ENCODE measurements at regions not wholly inside any gene's neighbourhood (a gene's known extent, or its start where the extent isn't known, plus 50 kb on each side); places are given as distances from the start of the nearest gene placed in this dataset.

DNA sequence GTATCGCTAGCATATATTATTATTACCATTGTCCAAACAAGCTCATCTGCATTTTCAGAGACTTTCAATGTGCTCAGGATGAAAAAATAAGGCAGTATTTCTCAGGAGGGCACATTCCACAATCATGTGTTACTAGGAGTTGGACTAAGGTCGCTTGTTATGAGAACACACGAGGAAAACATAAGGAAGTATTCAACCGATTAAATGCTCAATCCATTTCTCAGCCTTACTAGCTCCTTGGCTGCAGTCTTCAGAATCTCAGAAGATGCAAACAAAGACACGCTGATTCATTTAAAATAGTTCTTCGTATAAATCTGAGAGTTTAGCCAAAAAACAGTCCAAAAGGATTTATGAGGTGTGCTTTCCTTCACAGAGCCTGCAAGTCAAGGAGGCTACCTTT lies 82.0 kb upstream of the JAK1 start:
- no peaks in the 10 kb centered on the region for H4K20me1 ChIP-seq (ENCODE audit: control insufficient read depth, insufficient read depth, low read depth, low read length)

DNA sequence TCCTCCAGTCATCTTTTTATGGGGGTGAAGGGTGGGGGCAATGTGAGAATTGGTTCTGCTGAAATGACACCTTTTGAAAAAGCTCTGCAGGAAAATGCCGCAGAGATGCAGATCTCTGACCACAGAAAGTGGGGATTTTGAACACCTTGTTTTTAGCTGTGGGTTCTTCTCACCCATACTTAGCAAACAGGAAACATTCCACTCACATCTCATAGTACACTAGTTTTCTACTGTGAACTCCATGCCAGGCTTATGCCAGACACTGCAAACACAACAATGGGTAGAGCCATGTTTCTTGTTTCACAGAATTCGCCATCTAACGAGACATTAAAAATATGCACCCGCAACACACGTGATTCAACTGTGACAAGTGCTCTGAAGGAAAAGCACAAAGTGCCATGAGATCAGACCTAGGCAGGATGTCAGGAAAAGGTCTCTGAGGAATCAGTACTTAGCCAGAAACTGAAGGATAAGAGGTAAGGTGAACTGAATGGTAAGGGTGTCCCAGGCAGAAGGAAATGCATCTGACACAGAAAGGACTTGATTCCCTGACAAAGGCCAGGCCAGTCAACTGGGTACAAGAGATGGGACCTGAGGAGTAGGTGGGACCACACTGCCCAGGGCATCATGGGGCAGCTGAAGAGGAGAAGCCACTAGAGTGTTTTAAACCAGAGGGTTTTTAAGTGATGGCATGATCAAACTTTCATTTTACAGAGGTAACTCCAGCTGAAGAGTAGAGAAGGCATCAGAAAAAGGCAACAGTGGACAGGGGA lies 83.8 kb upstream of the JAK1 start:
- no peak overlapping the region for H3K4me2 ChIP-seq (ENCODE audit: low read length)
- H3K4me1 ChIP-seq (ENCODE audit: control insufficient read depth, low read length), result peaks cover 2% of the 10 kb centered on the region; the same call in 1 of the 2 replicates
- no peak for TF ChIP-seq EZH2phosphoT487 (IDR thresholded peaks at IDR 0.05; ENCODE audit: borderline replicate concordance, low read length)
- TF ChIP-seq, protein P1, sequence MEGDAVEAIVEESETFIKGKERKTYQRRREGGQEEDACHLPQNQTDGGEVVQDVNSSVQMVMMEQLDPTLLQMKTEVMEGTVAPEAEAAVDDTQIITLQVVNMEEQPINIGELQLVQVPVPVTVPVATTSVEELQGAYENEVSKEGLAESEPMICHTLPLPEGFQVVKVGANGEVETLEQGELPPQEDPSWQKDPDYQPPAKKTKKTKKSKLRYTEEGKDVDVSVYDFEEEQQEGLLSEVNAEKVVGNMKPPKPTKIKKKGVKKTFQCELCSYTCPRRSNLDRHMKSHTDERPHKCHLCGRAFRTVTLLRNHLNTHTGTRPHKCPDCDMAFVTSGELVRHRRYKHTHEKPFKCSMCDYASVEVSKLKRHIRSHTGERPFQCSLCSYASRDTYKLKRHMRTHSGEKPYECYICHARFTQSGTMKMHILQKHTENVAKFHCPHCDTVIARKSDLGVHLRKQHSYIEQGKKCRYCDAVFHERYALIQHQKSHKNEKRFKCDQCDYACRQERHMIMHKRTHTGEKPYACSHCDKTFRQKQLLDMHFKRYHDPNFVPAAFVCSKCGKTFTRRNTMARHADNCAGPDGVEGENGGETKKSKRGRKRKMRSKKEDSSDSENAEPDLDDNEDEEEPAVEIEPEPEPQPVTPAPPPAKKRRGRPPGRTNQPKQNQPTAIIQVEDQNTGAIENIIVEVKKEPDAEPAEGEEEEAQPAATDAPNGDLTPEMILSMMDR (IDR thresholded peaks at IDR 0.05; ENCODE audit: low read depth, low read length, poor library complexity, severe bottlenecking), result no peak
- H3K27ac ChIP-seq (ENCODE audit: low read depth, low read length), result no peak overlapping the region
- peaks cover 4% of the 10 kb centered on the region for H3K27me3 ChIP-seq (ENCODE audit: control insufficient read depth, low read length)
- no peaks in the 10 kb centered on the region for H3K36me3 ChIP-seq (ENCODE audit: control insufficient read depth, low read length)
- H3K9me2 ChIP-seq (replicated peaks; ENCODE audit: control insufficient read depth, low read length), result no peaks in the 10 kb centered on the region
- no peak overlapping the region for H3K4me3 ChIP-seq (ENCODE audit: low read length)
- no peaks in the 10 kb centered on the region for H3K9me3 ChIP-seq (ENCODE audit: control insufficient read depth, insufficient read depth, low read length)
- no peaks in the 10 kb centered on the region for H3K79me2 ChIP-seq (ENCODE audit: control insufficient read depth, low read length)
- no peaks in the 10 kb centered on the region for H3F3A ChIP-seq (ENCODE audit: control insufficient read depth, insufficient read depth)
- H4K20me1 ChIP-seq (ENCODE audit: control insufficient read depth, insufficient read depth, low read depth, low read length), result no peaks in the 10 kb centered on the region

More for the DNA sequence above, 82.0 kb upstream of the JAK1 start:
- no peak overlapping the region for H3K27ac ChIP-seq (ENCODE audit: low read depth, low read length)
- H3K4me2 ChIP-seq (ENCODE audit: low read length), result no peak overlapping the region
- no peaks in the 10 kb centered on the region for H3K36me3 ChIP-seq (ENCODE audit: control insufficient read depth, low read length)
- H3K9me3 ChIP-seq (ENCODE audit: control insufficient read depth, insufficient read depth, low read length), result no peaks in the 10 kb centered on the region
- TF ChIP-seq, protein P1 (IDR thresholded peaks at IDR 0.05; ENCODE audit: low read depth, low read length, poor library complexity, severe bottlenecking), result no peak
- no peak for TF ChIP-seq EZH2phosphoT487 (IDR thresholded peaks at IDR 0.05; ENCODE audit: borderline replicate concordance, low read length)
- H3K4me3 ChIP-seq (ENCODE audit: low read length), result no peak overlapping the region
- H3K9me2 ChIP-seq (replicated peaks; ENCODE audit: control insufficient read depth, low read length), result no peaks in the 10 kb centered on the region
- no peaks in the 10 kb centered on the region for H3F3A ChIP-seq (ENCODE audit: control insufficient read depth, insufficient read depth)
- peaks cover 12% of the 10 kb centered on the region for H3K4me1 ChIP-seq (ENCODE audit: control insufficient read depth, low read length)
- peaks cover 4% of the 10 kb centered on the region for H3K27me3 ChIP-seq (ENCODE audit: control insufficient read depth, low read length)
- H3K79me2 ChIP-seq (ENCODE audit: control insufficient read depth, low read length), result no peaks in the 10 kb centered on the region

DNA sequence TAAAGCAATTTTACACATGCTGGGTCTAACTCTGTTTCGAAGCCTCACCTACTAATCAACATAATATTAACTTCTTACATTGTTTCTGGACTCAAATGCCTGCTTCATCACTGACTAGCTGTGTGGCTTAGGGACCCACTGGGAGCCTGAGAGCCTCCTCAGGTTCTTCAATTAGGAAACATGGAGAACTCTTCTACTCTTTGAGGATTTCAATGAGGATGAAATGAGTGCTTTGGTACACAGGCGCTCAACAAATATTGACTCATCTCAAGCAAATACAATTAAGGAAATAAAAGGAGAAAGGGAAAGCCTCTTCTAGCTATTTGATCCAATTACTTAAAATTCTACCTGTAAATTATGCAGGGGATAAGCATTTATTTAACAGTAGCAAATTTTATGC lies 84.4 kb upstream of the JAK1 start:
- Histone ChIP-seq H3K4me3 (ENCODE audit: low read length) (no peak overlapping the region), H3K9me3 (ENCODE audit: control insufficient read depth, insufficient read depth, low read length) (no peaks in the 10 kb centered on the region), H3K79me2 (ENCODE audit: control insufficient read depth, low read length) (no peaks in the 10 kb centered on the region), H3K4me2 (ENCODE audit: low read length) (no peak overlapping the region), H4K20me1 (ENCODE audit: control insufficient read depth, insufficient read depth, low read depth, low read length) (no peaks in the 10 kb centered on the region), H3K36me3 (ENCODE audit: control insufficient read depth, low read length) (no peaks in the 10 kb centered on the region), H3K27me3 (ENCODE audit: control insufficient read depth, low read length) (peaks cover 4% of the 10 kb centered on the region), H3K4me1 (ENCODE audit: control insufficient read depth, low read length) (no peaks in the 10 kb centered on the region), H3K9me2 (replicated peaks; ENCODE audit: control insufficient read depth, low read length) (no peaks in the 10 kb centered on the region), H3F3A (ENCODE audit: control insufficient read depth, insufficient read depth) (no peaks in the 10 kb centered on the region), H3K27ac (ENCODE audit: low read depth, low read length) (no peak overlapping the region)
- TF ChIP-seq, protein P1 (IDR thresholded peaks at IDR 0.05; ENCODE audit: low read depth, low read length, poor library complexity, severe bottlenecking), result no peak
- no peak for TF ChIP-seq EZH2phosphoT487 (IDR thresholded peaks at IDR 0.05; ENCODE audit: borderline replicate concordance, low read length)

Data from DOHH2 (cell line).